SJSA1 (cell line): ENCODE measurements at regions not wholly inside any gene's neighbourhood (a gene's known extent, or its start where the extent isn't known, plus 50 kb on each side); places are given as distances from the start of the nearest gene placed in this dataset.

Experiments used
- DNase-seq, 2 experiments: peaks; one replicate each; pipeline ENCODE4 v3.0.0-alpha.2; 2015 to 2020; ENCODE audit warnings: low spot score in 2 of 2, low read depth in 1 of 2
- H3K27ac ChIP-seq: fragments of 250-450 bp; sonication (Bioruptor Pico); 2 replicates; pipeline ENCODE4 v1.5.1; 2020; ENCODE audit warnings: mild to moderate bottlenecking, moderate library complexity
- H3K27me3 ChIP-seq: fragments of 250-450 bp; sonication (Bioruptor Pico); replicated peaks from 2 replicates; pipeline ENCODE4 v1.5.1; 2020; ENCODE audit warnings: mild to moderate bottlenecking, moderate library complexity
- H3K36me3 ChIP-seq: fragments of 250-450 bp; sonication (Bioruptor Pico); 2 replicates; pipeline ENCODE4 v1.5.1; 2020; ENCODE audit warnings: mild to moderate bottlenecking
- H3K4me1 ChIP-seq: fragments of 250-450 bp; sonication (Bioruptor Pico); replicated peaks from 2 replicates; pipeline ENCODE4 v1.6.1; 2021; ENCODE audit warnings: mild to moderate bottlenecking
- H3K4me3 ChIP-seq: fragments of 250-450 bp; sonication (Bioruptor Pico); 2 replicates; pipeline ENCODE4 v1.5.1; 2020; ENCODE audit warnings: mild to moderate bottlenecking
- H3K9me3 ChIP-seq: fragments of 250-450 bp; sonication (Bioruptor Pico); replicated peaks from 2 replicates; pipeline ENCODE4 v1.5.1; 2020; ENCODE audit warnings: mild to moderate bottlenecking

- H3K36me3 ChIP-seq: no peaks in the 10 kb centered on the region
- H3K4me1 ChIP-seq: no peaks in the 10 kb centered on the region
- no peak overlapping the region for H3K4me3 ChIP-seq
- DNase-seq: no peak
- H3K27ac ChIP-seq: no peak overlapping the region
- no peaks in the 10 kb centered on the region for H3K27me3 ChIP-seq
- H3K9me3 ChIP-seq: no peaks in the 10 kb centered on the region
Observed at GRCh38 chr11:123273616-123274015, 78.6 kb upstream of the CLMP start.

- Histone ChIP-seq H3K4me3 (no peak overlapping the region), H3K4me1 (no peaks in the 10 kb centered on the region), H3K36me3 (no peaks in the 10 kb centered on the region), H3K27me3 (no peaks in the 10 kb centered on the region), H3K27ac (no peak overlapping the region), H3K9me3 (no peaks in the 10 kb centered on the region)
- DNase-seq: no peak
Observed at GRCh38 chr11:123272565-123272964, 77.5 kb upstream of the CLMP start.

GRCh38 chr11:123268156-123268555 lies 73.1 kb upstream of the CLMP start:
- Histone ChIP-seq H3K4me1 (no peaks in the 10 kb centered on the region), H3K27ac (no peak overlapping the region), H3K36me3 (no peaks in the 10 kb centered on the region), H3K9me3 (no peaks in the 10 kb centered on the region), H3K27me3 (no peaks in the 10 kb centered on the region), H3K4me3 (no peak overlapping the region)
- no peak for DNase-seq

- Histone ChIP-seq H3K27ac (no peak overlapping the region), H3K4me3 (no peak overlapping the region), H3K27me3 (no peaks in the 10 kb centered on the region), H3K4me1 (no peaks in the 10 kb centered on the region), H3K9me3 (no peaks in the 10 kb centered on the region), H3K36me3 (no peaks in the 10 kb centered on the region)
- no peak for DNase-seq
Observed at GRCh38 chr11:123265951-123266350, 70.9 kb upstream of the CLMP start.

GRCh38 chr11:123264431-123264780 lies 69.4 kb upstream of the CLMP start:
- no peak for DNase-seq
- Histone ChIP-seq H3K9me3 (no peaks in the 10 kb centered on the region), H3K4me3 (no peak overlapping the region), H3K36me3 (no peaks in the 10 kb centered on the region), H3K27me3 (no peaks in the 10 kb centered on the region), H3K4me1 (no peaks in the 10 kb centered on the region), H3K27ac (no peak overlapping the region)

- Histone ChIP-seq H3K27ac (no peak overlapping the region), H3K4me1 (no peaks in the 10 kb centered on the region), H3K4me3 (no peak overlapping the region), H3K9me3 (no peaks in the 10 kb centered on the region), H3K27me3 (no peaks in the 10 kb centered on the region), H3K36me3 (no peaks in the 10 kb centered on the region)
- DNase-seq: peak; percentile 34 to 62
Observed at GRCh38 chr11:123261345-123262106, 66.5 kb upstream of the CLMP start.

GRCh38 chr11:123260511-123261211 lies 65.6 kb upstream of the CLMP start:
- Histone ChIP-seq H3K36me3 (no peaks in the 10 kb centered on the region), H3K27ac (no peak overlapping the region), H3K9me3 (no peaks in the 10 kb centered on the region), H3K27me3 (no peaks in the 10 kb centered on the region), H3K4me1 (no peaks in the 10 kb centered on the region), H3K4me3 (no peak overlapping the region)
- DNase-seq: no peak

GRCh38 chr11:123258877-123259276 lies 63.8 kb upstream of the CLMP start:
- Histone ChIP-seq H3K36me3 (no peaks in the 10 kb centered on the region), H3K4me3 (no peak overlapping the region), H3K27me3 (no peaks in the 10 kb centered on the region), H3K9me3 (no peaks in the 10 kb centered on the region), H3K27ac (no peak overlapping the region), H3K4me1 (no peaks in the 10 kb centered on the region)
- no peak for DNase-seq

- Histone ChIP-seq H3K4me1 (no peaks in the 10 kb centered on the region), H3K4me3 (no peak overlapping the region), H3K9me3 (no peaks in the 10 kb centered on the region), H3K27ac (no peak overlapping the region), H3K36me3 (no peaks in the 10 kb centered on the region), H3K27me3 (no peaks in the 10 kb centered on the region)
- DNase-seq: no peak
Observed at GRCh38 chr11:123257370-123257769, 62.3 kb upstream of the CLMP start.

GRCh38 chr11:123255909-123256308 lies 60.9 kb upstream of the CLMP start:
- H3K36me3 ChIP-seq: no peaks in the 10 kb centered on the region
- H3K4me3 ChIP-seq: no peak overlapping the region
- no peaks in the 10 kb centered on the region for H3K4me1 ChIP-seq
- H3K27ac ChIP-seq: no peak overlapping the region
- DNase-seq: no peak
- H3K27me3 ChIP-seq: no peaks in the 10 kb centered on the region
- H3K9me3 ChIP-seq: no peaks in the 10 kb centered on the region

- no peak overlapping the region for H3K4me3 ChIP-seq
- no peaks in the 10 kb centered on the region for H3K9me3 ChIP-seq
- no peak overlapping the region for H3K27ac ChIP-seq
- no peaks in the 10 kb centered on the region for H3K27me3 ChIP-seq
- H3K36me3 ChIP-seq: no peaks in the 10 kb centered on the region
- DNase-seq: no peak
- no peaks in the 10 kb centered on the region for H3K4me1 ChIP-seq
Observed at GRCh38 chr11:123254357-123254756, 59.3 kb upstream of the CLMP start.

GRCh38 chr11:123253911-123254310 lies 58.9 kb upstream of the CLMP start:
- no peaks in the 10 kb centered on the region for H3K36me3 ChIP-seq
- DNase-seq: no peak
- no peaks in the 10 kb centered on the region for H3K27me3 ChIP-seq
- no peaks in the 10 kb centered on the region for H3K9me3 ChIP-seq
- H3K4me3 ChIP-seq: no peak overlapping the region
- H3K27ac ChIP-seq: no peak overlapping the region
- H3K4me1 ChIP-seq: no peaks in the 10 kb centered on the region

GRCh38 chr11:123253223-123253622 lies 58.2 kb upstream of the CLMP start:
- Histone ChIP-seq H3K4me1 (no peaks in the 10 kb centered on the region), H3K4me3 (no peak overlapping the region), H3K27ac (no peak overlapping the region), H3K36me3 (no peaks in the 10 kb centered on the region), H3K9me3 (no peaks in the 10 kb centered on the region), H3K27me3 (no peaks in the 10 kb centered on the region)
- no peak for DNase-seq

- Histone ChIP-seq H3K9me3 (no peaks in the 10 kb centered on the region), H3K4me3 (no peak overlapping the region), H3K27me3 (no peaks in the 10 kb centered on the region), H3K27ac (no peak overlapping the region), H3K36me3 (no peaks in the 10 kb centered on the region), H3K4me1 (peaks cover 3% of the 10 kb centered on the region; the same call in 1 of the 2 replicates)
- no peak for DNase-seq
Observed at GRCh38 chr11:123251657-123252344, 56.8 kb upstream of the CLMP start.
